GM12874 (cell line): ENCODE measurements at regions not wholly inside any gene's neighbourhood (a gene's known extent, or its start where the extent isn't known, plus 50 kb on each side); places are given as distances from the start of the nearest gene placed in this dataset.

Experiments
- TF ChIP-seq, protein P1 (sequence below): IDR thresholded peaks from 2 replicates; pipeline ENCODE4 v1.5.1; 2011; ENCODE audit warnings: low read depth, mild to moderate bottlenecking, control low read depth, low read length, moderate library complexity; ENCODE audit not compliant: insufficient read depth

DNA sequence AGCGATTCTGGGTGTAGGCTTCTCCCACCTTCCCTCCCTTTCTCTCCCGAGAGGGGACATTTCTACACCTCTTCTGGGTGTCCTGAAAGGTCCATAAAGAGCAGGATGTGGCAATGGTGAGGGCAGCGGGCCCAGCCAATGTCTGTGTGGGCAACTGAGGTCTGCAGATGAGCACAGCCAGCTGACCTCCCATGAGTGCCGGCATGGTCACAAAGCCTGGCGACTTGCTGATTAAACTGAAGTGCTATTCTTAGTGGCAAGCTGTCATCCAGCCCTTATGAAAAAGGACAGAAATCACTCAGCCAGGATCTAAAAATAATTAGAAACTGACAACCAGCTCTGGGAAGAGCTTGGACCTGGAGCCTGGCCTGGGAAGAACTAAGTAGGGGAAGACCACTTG is 124.3 kb upstream of the RGMA start:
- TF ChIP-seq, protein P1, sequence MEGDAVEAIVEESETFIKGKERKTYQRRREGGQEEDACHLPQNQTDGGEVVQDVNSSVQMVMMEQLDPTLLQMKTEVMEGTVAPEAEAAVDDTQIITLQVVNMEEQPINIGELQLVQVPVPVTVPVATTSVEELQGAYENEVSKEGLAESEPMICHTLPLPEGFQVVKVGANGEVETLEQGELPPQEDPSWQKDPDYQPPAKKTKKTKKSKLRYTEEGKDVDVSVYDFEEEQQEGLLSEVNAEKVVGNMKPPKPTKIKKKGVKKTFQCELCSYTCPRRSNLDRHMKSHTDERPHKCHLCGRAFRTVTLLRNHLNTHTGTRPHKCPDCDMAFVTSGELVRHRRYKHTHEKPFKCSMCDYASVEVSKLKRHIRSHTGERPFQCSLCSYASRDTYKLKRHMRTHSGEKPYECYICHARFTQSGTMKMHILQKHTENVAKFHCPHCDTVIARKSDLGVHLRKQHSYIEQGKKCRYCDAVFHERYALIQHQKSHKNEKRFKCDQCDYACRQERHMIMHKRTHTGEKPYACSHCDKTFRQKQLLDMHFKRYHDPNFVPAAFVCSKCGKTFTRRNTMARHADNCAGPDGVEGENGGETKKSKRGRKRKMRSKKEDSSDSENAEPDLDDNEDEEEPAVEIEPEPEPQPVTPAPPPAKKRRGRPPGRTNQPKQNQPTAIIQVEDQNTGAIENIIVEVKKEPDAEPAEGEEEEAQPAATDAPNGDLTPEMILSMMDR = no peak

DNA sequence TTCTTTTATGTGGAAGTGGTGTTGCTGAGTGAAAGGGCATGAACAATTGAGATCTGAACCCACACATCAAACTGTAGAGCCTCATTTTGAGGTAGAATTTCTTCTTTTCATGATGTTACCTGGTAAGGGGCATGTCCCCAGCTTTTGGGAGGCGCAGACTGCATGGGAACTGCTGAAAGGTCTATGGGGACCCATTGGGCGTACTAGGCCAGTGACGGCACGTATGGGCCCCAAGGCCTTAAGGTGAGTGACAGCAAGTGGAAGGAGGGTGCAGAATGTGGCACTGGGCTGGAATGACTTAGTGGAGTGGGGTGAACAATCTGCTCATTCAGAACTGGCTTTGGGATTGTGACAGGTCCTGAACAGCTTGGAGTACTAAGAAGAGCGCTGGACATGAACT is 123.6 kb upstream of the RGMA start:
- TF ChIP-seq, protein P1 = no peak

DNA sequence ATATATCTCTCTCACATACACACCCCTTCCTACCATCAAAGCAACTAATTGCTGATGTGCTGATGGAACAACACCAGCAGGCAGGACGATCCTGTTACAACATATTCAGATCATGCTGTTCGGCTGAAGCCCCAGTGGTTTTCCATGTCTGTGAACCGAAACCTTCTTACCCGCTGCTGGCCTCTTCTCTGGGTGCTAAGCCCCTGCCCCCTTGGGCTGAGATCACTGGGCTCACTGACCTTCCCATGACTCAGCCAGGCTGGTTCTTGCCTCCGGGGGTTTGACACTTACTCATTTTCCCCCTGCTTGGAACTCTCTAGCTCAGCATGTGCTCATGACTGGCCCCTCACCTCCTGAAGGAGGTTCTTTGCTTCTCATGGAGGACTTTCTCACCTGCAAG is 122.0 kb upstream of the RGMA start:
- TF ChIP-seq, protein P1 = no peak

DNA sequence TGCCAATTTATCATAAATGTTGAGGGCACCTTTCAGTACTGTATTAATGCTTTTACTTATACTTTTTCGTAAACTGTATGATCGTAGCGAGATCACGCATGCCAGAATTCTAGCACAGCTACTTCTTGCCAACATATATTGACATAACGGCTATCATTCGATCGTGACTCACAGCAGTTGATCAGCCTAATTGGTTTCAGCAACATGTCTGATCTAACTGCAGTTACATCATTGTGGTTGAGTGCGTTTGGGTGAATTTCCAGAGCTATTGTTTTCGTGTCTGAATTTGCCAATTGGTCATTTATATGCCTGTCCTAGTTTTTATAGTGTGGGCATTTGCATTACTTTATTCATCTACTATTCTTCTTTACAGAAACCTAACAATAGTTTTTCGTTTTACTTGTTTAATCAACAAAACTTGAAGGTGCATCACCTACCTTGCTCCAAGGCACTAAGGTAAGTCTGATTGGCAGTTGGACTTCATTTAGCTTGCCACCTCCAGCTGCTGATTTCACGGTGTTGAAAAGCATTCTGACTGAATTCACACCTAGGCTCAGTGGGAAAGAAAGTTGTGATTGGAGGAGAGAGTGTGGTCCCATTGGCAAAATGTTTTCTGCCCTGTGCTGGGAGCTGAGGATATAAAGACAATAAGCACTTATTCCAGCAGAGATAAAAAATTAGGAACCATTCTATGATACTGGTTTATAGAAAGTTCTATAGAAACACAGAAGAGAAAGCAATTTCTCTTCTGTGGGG is 120.9 kb upstream of the RGMA start:
- TF ChIP-seq, protein P1 = no peak

DNA sequence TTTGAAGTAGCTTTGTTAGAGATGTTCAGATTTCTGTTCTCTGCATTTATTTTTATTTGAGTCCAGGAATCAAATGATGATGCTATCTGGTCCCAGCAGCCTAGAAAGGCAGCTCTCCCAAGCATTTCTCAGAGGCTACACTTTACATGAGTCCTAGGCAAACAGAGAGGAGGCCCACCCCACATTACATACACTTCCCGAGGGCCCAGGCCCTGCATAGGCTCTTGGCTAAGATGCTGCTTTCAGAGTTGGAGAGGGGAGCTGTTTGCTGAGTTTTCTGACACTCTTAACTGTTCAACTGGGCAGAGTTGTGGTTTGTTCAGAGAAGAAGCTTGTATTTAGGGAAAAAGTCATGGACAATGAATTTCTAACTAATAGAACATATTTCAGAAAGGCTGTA is 117.9 kb upstream of the RGMA start:
- TF ChIP-seq, protein P1 = no peak

DNA sequence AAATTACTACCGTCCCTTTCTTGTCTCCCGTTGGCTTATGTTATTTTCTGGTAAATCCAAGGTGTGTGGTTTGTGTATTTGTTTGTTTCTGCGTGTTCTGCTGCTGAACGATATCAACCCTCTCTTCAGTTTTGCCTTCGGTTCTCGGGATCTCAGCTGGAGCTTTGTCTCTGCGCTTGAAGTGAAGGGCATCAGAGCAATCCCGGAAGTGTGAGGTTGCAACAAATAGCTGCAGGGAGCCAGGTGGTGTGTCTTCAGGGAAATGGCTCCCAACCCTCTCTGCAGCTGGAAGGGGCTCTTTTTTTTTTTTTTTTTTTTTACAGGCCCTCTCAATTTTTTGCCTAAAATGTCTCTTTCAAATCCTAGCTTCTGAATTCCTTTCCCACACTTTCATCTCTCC is 116.4 kb upstream of the RGMA start:
- TF ChIP-seq, protein P1 = no peak

DNA sequence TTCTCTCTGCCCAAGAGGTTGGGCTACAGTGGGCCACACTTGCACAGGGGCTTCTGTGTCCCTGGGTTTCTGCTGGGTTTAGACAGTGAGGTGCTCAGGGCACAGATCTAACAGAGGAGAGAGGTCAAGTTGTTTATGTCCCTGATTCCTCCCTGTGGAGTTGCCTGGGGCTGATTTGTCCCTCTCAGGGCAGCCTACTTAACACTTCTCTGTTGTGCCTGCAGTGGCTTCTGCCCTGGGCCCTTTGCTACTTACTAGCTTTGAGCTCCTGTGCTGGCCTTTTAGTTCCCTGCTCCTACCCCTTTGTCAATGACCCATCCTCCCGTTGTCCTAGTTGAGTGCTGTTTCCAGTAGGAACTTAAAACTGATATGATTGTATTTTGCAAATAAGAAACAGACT is 114.0 kb upstream of the RGMA start:
- TF ChIP-seq, protein P1 = no peak
